ENCODE measurements at regions not wholly inside any gene's neighbourhood (a gene's known extent, or its start where the extent isn't known, plus 50 kb on each side); places are given as distances from the start of the nearest gene placed in this dataset.

GRCh38 chr4:127155116-127155515 is 477.6 kb upstream of the INTU start:
- TF ChIP-seq CTCF (IDR thresholded peaks at IDR 0.05; ENCODE audit: low read depth, low read length, poor library complexity, severe bottlenecking) (no peak), EZH2phosphoT487 (IDR thresholded peaks at IDR 0.05; ENCODE audit: borderline replicate concordance, low read length) (no peak)
